ENCODE measurements at regions not wholly inside any gene's neighbourhood (a gene's known extent, or its start where the extent isn't known, plus 50 kb on each side); places are given as distances from the start of the nearest gene placed in this dataset.

GRCh38 chr16:51057102-51057793 lies 93.8 kb downstream of the SALL1 start:
- no peak overlapping the region for H3K4me3 ChIP-seq
- H3K36me3 ChIP-seq (replicated peaks in 1 of 2) = no peaks in the 10 kb centered on the region
- no peaks in the 10 kb centered on the region for H3K27me3 ChIP-seq
- no peaks in the 10 kb centered on the region for H3K4me1 ChIP-seq (replicated peaks in 1 of 2)
- intact Hi-C loops (cut with DNase I) = no loop called here
- DNase-seq = no peak
- no peak overlapping the region for H3K27ac ChIP-seq
- WGBS, 4 donors = 49 to 58% (median 52%) methylated on average over 8 of the region's 8 CpGs
- TF ChIP-seq POLR2A (IDR thresholded peaks at IDR 0.05) (no peak), CTCF (IDR thresholded peaks at IDR 0.05) (no peak)
- H3K9me3 ChIP-seq (replicated peaks in 1 of 3) = no peaks in the 10 kb centered on the region

- intact Hi-C loops (cut with DNase I) = no loop called here
- Histone ChIP-seq H3K27me3 (no peaks in the 10 kb centered on the region), H3K27ac (no peak overlapping the region), H3K4me1 (replicated peaks in 1 of 2) (no peaks in the 10 kb centered on the region), H3K9me3 (replicated peaks in 1 of 3) (no peaks in the 10 kb centered on the region), H3K36me3 (replicated peaks in 1 of 2) (no peaks in the 10 kb centered on the region), H3K4me3 (no peak overlapping the region)
- TF ChIP-seq POLR2A (IDR thresholded peaks at IDR 0.05) = no peak
- TF ChIP-seq CTCF (IDR thresholded peaks at IDR 0.05) = no peak
- DNase-seq = no peak
- 52 to 59% (median 56%) methylated on average over 2 of the region's 2 CpGs for WGBS, 4 donors
Measured at GRCh38 chr16:51056331-51056730, 94.7 kb downstream of the SALL1 start.

- no peaks in the 10 kb centered on the region for H3K27me3 ChIP-seq
- DNase-seq = no peak
- TF ChIP-seq CTCF (IDR thresholded peaks at IDR 0.05) (no peak), POLR2A (IDR thresholded peaks at IDR 0.05) (no peak)
- no peaks in the 10 kb centered on the region for H3K9me3 ChIP-seq (replicated peaks in 1 of 3)
- no peak overlapping the region for H3K4me3 ChIP-seq
- WGBS, 4 donors = 82 to 85% (median 83%) methylated on average over 9 of the region's 9 CpGs
- no peaks in the 10 kb centered on the region for H3K36me3 ChIP-seq (replicated peaks in 1 of 2)
- intact Hi-C loops (cut with DNase I) = no loop called here
- no peak overlapping the region for H3K27ac ChIP-seq
- H3K4me1 ChIP-seq (replicated peaks in 1 of 2) = no peaks in the 10 kb centered on the region
Measured at GRCh38 chr16:51055434-51055833, 95.6 kb downstream of the SALL1 start.

- no peaks in the 10 kb centered on the region for H3K9me3 ChIP-seq (replicated peaks in 1 of 3)
- H3K4me1 ChIP-seq (replicated peaks in 1 of 2) = no peaks in the 10 kb centered on the region
- H3K4me3 ChIP-seq = no peak overlapping the region
- no peak overlapping the region for H3K27ac ChIP-seq
- intact Hi-C loops (cut with DNase I) = no loop called here
- no peaks in the 10 kb centered on the region for H3K36me3 ChIP-seq (replicated peaks in 1 of 2)
- H3K27me3 ChIP-seq = no peaks in the 10 kb centered on the region
- DNase-seq = no peak
- 40 to 65% (median 64%) methylated on average over 2 of the region's 2 CpGs for WGBS, 4 donors
- no peak for TF ChIP-seq CTCF (IDR thresholded peaks at IDR 0.05)
- TF ChIP-seq POLR2A (IDR thresholded peaks at IDR 0.05) = no peak
Measured at GRCh38 chr16:51053775-51054174, 97.3 kb downstream of the SALL1 start.

All from adrenal gland (tissue), 9 donors.